ENCODE measurements at regions not wholly inside any gene's neighbourhood (a gene's known extent, or its start where the extent isn't known, plus 50 kb on each side); places are given as distances from the start of the nearest gene placed in this dataset.

DNA sequence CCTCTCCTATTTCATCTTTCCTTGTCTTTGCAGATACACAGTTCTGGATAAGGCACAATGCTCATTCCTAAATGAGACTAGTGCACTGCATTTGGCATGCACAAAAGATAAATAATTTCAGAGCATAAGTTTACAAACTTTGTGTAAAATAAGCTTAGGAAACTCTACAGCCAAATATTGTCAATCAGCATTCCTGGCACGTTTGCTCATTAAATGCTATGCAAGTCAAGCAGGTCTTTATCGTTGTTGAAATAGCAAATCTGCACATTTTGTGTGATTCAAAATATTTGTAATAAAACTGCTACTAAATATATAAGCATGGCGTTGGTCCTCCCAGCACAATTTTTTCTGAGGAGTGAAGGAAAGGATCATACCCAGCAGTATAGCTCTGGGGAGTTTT, 322.1 kb upstream of the NOCT start:
- DNase-seq, result no peak
- no peaks in the 10 kb centered on the region for H3K36me3 ChIP-seq (replicated peaks in 1 of 2; ENCODE audit: control insufficient read depth in 1 of 2, insufficient read depth in 2 of 2, low read length in 2 of 2)
- Mint-ChIP-seq H3K36me3 (no peaks in the 10 kb centered on the region), H3K9me3 (no peaks in the 10 kb centered on the region), H3K27ac (no peak overlapping the region), H3K4me1 (no peaks in the 10 kb centered on the region), H3K27me3 (ENCODE audit: low read depth in 3 of 3) (peaks cover 0 to 3% (median 0%) of the 10 kb centered on the region in 3 donors), H3K4me3 (no peak overlapping the region)
- H3K4me2 ChIP-seq (replicated peaks; ENCODE audit: extremely low read depth, low read length, poor library complexity, severe bottlenecking), result no peak overlapping the region
- WGBS (ENCODE audit: insufficient coverage), result no CpG with 5 or more reads among the region's 3 CpGs
- H3K9me3 ChIP-seq (replicated peaks in 1 of 2; ENCODE audit: control insufficient read depth in 1 of 2, insufficient read depth in 1 of 2, low read length in 2 of 2), result no peaks in the 10 kb centered on the region
- H3K27me3 ChIP-seq (ENCODE audit: control insufficient read depth in 2 of 2, insufficient read depth in 2 of 2, low read length in 2 of 2), result no peaks in the 10 kb centered on the region
- no peaks in the 10 kb centered on the region for H4K20me1 ChIP-seq (ENCODE audit: insufficient read depth, low read length)
- no peaks in the 10 kb centered on the region for H3K79me2 ChIP-seq (ENCODE audit: insufficient read depth, low read length)
- TF ChIP-seq, protein P1, sequence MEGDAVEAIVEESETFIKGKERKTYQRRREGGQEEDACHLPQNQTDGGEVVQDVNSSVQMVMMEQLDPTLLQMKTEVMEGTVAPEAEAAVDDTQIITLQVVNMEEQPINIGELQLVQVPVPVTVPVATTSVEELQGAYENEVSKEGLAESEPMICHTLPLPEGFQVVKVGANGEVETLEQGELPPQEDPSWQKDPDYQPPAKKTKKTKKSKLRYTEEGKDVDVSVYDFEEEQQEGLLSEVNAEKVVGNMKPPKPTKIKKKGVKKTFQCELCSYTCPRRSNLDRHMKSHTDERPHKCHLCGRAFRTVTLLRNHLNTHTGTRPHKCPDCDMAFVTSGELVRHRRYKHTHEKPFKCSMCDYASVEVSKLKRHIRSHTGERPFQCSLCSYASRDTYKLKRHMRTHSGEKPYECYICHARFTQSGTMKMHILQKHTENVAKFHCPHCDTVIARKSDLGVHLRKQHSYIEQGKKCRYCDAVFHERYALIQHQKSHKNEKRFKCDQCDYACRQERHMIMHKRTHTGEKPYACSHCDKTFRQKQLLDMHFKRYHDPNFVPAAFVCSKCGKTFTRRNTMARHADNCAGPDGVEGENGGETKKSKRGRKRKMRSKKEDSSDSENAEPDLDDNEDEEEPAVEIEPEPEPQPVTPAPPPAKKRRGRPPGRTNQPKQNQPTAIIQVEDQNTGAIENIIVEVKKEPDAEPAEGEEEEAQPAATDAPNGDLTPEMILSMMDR (IDR thresholded peaks at IDR 0.05), result no peak
- H3K9ac ChIP-seq (ENCODE audit: insufficient read depth, low read length, poor library complexity, severe bottlenecking), result no peak overlapping the region
- H3K4me3 ChIP-seq (replicated peaks in 1 of 3; ENCODE audit: low read depth in 2 of 3, low read length in 3 of 3), result no peak overlapping the region
- no peak overlapping the region for H3K27ac ChIP-seq (ENCODE audit: low read depth in 1 of 2, low read length in 2 of 2)
- H3K4me1 ChIP-seq (ENCODE audit: control insufficient read depth in 1 of 2, insufficient read depth in 2 of 2, low read length in 2 of 2), result no peaks in the 10 kb centered on the region
- H2AFZ ChIP-seq (ENCODE audit: insufficient read depth, low read depth, low read length, poor library complexity, severe bottlenecking), result no peak overlapping the region
- intact Hi-C loops (cut with micrococcal nuclease), result no loop called here

- H3K4me1 ChIP-seq (ENCODE audit: control insufficient read depth in 1 of 2, insufficient read depth in 2 of 2, low read length in 2 of 2), result no peaks in the 10 kb centered on the region
- H3K9me3 Mint-ChIP-seq, result no peaks in the 10 kb centered on the region
- no peak overlapping the region for H3K4me2 ChIP-seq (replicated peaks; ENCODE audit: extremely low read depth, low read length, poor library complexity, severe bottlenecking)
- H3K36me3 ChIP-seq (replicated peaks in 1 of 2; ENCODE audit: control insufficient read depth in 1 of 2, insufficient read depth in 2 of 2, low read length in 2 of 2), result no peaks in the 10 kb centered on the region
- TF ChIP-seq, protein P1 (IDR thresholded peaks at IDR 0.05), result no peak
- H3K4me1 Mint-ChIP-seq, result no peaks in the 10 kb centered on the region
- no peak overlapping the region for H3K9ac ChIP-seq (ENCODE audit: insufficient read depth, low read length, poor library complexity, severe bottlenecking)
- DNase-seq, result no peak
- intact Hi-C loops (cut with micrococcal nuclease), result no loop called here
- H3K79me2 ChIP-seq (ENCODE audit: insufficient read depth, low read length), result no peaks in the 10 kb centered on the region
- H3K27ac ChIP-seq (ENCODE audit: low read depth in 1 of 2, low read length in 2 of 2), result no peak overlapping the region
- peaks cover 0 to 3% (median 0%) of the 10 kb centered on the region in 3 donors for H3K27me3 Mint-ChIP-seq (ENCODE audit: low read depth in 3 of 3)
- H3K27ac Mint-ChIP-seq, result no peak overlapping the region
- H3K9me3 ChIP-seq (replicated peaks in 1 of 2; ENCODE audit: control insufficient read depth in 1 of 2, insufficient read depth in 1 of 2, low read length in 2 of 2), result no peaks in the 10 kb centered on the region
- no peak overlapping the region for H3K4me3 Mint-ChIP-seq
- no peak overlapping the region for H3K4me3 ChIP-seq (replicated peaks in 1 of 3; ENCODE audit: low read depth in 2 of 3, low read length in 3 of 3)
- H3K27me3 ChIP-seq (ENCODE audit: control insufficient read depth in 2 of 2, insufficient read depth in 2 of 2, low read length in 2 of 2), result no peaks in the 10 kb centered on the region
- H4K20me1 ChIP-seq (ENCODE audit: insufficient read depth, low read length), result no peaks in the 10 kb centered on the region
- no peaks in the 10 kb centered on the region for H3K36me3 Mint-ChIP-seq
- no peak overlapping the region for H2AFZ ChIP-seq (ENCODE audit: insufficient read depth, low read depth, low read length, poor library complexity, severe bottlenecking)
Observed at GRCh38 chr4:138692411-138692810, 323.2 kb upstream of the NOCT start.

Data from CD14-positive monocyte (primary cell).